Kidney capillary endothelial cell (primary cell): ENCODE measurements at regions not wholly inside any gene's neighbourhood (a gene's known extent, or its start where the extent isn't known, plus 50 kb on each side); places are given as distances from the start of the nearest gene placed in this dataset.
A peak's percentile ranks its signal among the peaks of the same experiment; 100 is the strongest.
"Not testable (repeated sequence)": the region's sequence is repeated elsewhere in the genome, so short reads cannot be mapped to it uniquely, and the experiment has no call there.

Source experiments
- DNase-seq: peaks from one replicate; pipeline ENCODE4 v3.0.0-alpha.2; 2018; ENCODE audit warnings: low spot score

GRCh38 chr11:122441666-122442035 lies 213.9 kb upstream of the UBASH3B start:
- DNase-seq, result no peak

- peak; percentile 12 for DNase-seq
Measured at GRCh38 chr11:122440811-122441665, 214.5 kb upstream of the UBASH3B start.

- peak; percentile 1 for DNase-seq
Measured at GRCh38 chr11:122439866-122440810, 215.4 kb upstream of the UBASH3B start.

GRCh38 chr11:122436188-122436555 lies 219.3 kb upstream of the UBASH3B start:
- DNase-seq, result no peak

- DNase-seq, result no peak
Measured at GRCh38 chr11:122435540-122436187, 219.9 kb upstream of the UBASH3B start.

- DNase-seq, result no peak
Measured at GRCh38 chr11:122434786-122435185, 220.7 kb upstream of the UBASH3B start.

- no peak for DNase-seq
Measured at GRCh38 chr11:122430490-122430889, 225.0 kb upstream of the UBASH3B start.

GRCh38 chr11:122426073-122426472 lies 229.4 kb upstream of the UBASH3B start:
- no peak for DNase-seq

- no peak for DNase-seq
Measured at GRCh38 chr11:122424636-122425035, 230.9 kb upstream of the UBASH3B start.

GRCh38 chr11:122423886-122424285 lies 231.6 kb upstream of the UBASH3B start:
- DNase-seq, result no peak

- no peak for DNase-seq
Measured at GRCh38 chr11:122423273-122423672, 232.2 kb upstream of the UBASH3B start.

- DNase-seq, result no peak
Measured at GRCh38 chr11:122422682-122423081, 232.8 kb upstream of the UBASH3B start.

- no peak for DNase-seq
Measured at GRCh38 chr11:122421702-122422101, 233.8 kb upstream of the UBASH3B start.

GRCh38 chr11:122418032-122418431 lies 237.5 kb upstream of the UBASH3B start:
- DNase-seq, result no peak

- DNase-seq, result no peak
Measured at GRCh38 chr11:122414406-122415018, 241.0 kb upstream of the UBASH3B start.

GRCh38 chr11:122413677-122414076 lies 241.8 kb upstream of the UBASH3B start:
- no peak for DNase-seq

GRCh38 chr11:122412581-122412980 lies 242.9 kb upstream of the UBASH3B start:
- no peak for DNase-seq

GRCh38 chr11:122406466-122406865 lies 249.1 kb upstream of the UBASH3B start:
- no peak for DNase-seq

GRCh38 chr11:122405547-122406341 lies 249.8 kb upstream of the UBASH3B start:
- DNase-seq, result no peak

GRCh38 chr11:122404571-122404970 lies 251.0 kb upstream of the UBASH3B start:
- DNase-seq, result no peak

- DNase-seq, result not testable (repeated sequence)
Measured at GRCh38 chr11:122401581-122401980, 253.9 kb upstream of the UBASH3B start.
